NCI-H526 treated with DMSO at 0.1 percent for 48 hours (cell line): ENCODE measurements at regions not wholly inside any gene's neighbourhood (a gene's known extent, or its start where the extent isn't known, plus 50 kb on each side); places are given as distances from the start of the nearest gene placed in this dataset.
A peak's percentile ranks its signal among the peaks of the same experiment; 100 is the strongest.

Source experiments
- DNase-seq: peaks from one replicate; lab custom pipeline; 2025; lab: John Stamatoyannopoulos, UW

DNA sequence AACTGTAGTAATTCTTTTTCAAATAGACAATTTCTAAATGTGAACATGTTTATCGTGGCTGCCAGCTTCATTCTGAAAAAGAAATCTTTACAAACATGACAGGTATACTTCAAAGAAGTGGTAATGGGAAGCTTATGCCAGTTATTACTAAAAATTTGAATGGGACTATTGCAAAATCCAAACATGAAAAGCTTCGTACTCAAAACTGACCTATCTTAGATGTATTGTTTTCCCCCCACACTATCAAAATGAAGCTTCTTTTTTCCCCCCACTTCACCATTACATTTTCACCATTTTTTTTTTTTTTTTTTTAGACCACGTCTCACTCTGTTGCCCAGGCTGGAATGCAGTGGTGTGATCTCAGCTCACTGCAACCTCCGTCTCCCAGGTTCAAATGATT is 50.4 kb upstream of the SERTAD2 start:
- DNase-seq = no peak

DNA sequence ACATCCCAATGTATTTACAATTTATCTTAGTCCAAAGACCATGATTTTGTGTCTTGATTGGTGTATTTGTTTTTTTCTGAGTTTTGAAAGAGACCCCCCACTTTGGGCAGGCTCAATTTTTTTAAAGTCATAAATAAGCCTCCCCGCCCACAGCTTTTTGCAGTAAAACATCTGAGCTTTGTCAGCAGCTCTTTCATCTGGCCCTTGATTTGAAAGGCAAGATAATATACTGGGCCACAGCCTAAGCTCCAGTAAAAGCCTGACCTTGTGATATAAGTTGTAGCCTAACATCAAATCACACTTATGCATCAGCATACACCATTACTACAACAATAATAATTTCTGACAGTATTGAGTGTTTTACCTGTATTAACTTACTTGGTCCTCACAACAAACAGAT is 51.3 kb upstream of the SERTAD2 start:
- no peak for DNase-seq

DNA sequence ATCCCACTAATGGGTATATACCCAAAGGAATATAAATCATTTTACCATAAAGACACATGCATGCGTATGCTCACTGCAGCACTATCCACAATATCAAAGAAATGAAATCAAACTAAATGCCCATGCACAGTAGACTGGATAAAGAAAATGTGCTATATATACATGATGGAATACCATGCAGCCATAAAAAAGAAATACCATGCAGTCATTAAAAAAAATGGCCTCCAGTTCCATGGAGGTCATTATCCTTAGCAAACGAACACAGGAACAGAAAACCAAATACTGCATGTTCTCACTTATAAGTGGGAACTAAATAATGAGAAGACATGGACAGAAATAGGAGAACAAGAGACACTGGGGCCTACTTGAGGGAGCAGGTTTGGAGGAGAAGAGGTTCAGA is 53.6 kb upstream of the SERTAD2 start:
- DNase-seq = no peak

DNA sequence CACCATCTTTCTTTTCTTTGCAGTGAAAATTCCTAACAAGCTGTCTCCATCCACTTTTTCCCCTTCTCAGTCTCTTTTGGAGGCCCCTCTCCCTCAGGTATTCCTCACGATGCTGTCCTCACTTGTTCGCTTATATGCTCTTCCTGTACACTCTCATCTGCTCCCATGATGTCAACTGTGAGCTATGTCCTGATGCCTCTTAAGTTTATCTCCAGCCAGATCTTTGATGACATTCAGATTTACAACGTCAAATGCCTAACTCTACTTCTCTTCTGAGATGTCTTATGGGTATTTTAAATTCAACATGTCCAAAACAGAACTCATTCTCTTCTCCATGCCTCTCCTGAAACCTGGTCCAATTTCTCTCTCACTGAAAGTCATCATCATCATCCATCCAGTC is 55.1 kb upstream of the SERTAD2 start:
- no peak for DNase-seq

DNA sequence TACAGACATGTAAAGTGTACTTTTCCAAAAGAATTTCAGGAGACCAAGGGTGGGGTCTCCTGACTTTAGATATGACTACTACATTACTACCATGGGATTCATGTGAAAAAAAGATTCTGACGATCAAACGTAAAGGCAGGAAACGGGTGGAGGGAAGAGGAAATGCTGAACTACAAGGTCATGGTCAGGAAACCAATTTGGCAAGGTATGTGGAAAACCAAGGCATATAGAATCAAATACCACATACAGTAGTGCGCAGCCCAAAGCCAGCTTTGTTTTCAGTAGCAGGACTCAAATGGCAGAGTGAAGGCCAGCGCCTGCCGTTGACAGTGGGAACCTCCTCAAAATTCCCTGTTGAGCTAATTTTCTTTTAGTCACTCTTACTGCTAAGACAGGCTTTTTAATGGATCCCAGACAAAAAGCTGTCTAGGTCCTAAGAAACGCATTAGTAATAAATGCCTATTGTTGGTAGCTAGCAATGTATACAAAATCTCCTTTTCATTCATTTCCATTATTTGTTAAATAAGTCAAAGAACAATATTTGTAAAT is 57.6 kb upstream of the SERTAD2 start:
- no peak for DNase-seq

DNA sequence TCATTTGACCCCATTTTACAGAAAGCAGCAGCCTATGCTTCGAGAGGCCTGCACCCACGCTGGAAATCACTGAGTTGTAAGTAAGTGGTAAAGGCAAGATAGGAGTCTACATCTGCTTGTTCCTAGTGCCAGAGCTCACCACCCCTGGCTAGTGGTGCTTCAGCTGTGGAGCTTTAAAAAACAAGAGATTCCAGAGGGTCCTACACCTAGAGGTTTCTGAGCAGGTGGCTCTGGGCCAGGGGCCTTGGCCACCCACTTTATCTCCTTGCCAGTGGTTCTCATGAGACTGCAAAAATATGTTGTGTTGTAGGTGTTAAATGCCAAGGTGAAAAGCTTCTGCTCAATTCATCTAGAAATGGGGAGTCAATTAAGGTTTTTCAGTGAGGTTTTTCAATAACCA is 60.0 kb upstream of the SERTAD2 start:
- no peak for DNase-seq

DNA sequence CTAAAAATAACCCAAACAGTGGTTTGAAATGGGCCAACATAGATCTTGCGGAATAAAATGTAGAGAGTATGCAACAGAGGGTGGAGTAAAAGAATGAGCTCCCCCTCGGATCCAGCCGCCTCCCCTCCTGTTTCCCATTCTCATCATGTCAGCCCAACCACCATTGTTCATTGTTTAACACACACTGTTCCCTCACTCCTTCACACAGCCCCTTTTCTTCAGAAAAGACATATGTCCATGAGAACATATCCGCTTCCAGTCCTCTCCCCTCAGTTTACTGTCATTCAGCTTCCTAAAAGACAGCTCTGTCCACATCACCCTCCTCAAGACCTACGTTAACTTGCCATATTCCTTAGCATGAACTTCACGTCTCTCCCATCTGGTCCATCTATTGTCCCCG is 62.9 kb upstream of the SERTAD2 start:
- DNase-seq = no peak

DNA sequence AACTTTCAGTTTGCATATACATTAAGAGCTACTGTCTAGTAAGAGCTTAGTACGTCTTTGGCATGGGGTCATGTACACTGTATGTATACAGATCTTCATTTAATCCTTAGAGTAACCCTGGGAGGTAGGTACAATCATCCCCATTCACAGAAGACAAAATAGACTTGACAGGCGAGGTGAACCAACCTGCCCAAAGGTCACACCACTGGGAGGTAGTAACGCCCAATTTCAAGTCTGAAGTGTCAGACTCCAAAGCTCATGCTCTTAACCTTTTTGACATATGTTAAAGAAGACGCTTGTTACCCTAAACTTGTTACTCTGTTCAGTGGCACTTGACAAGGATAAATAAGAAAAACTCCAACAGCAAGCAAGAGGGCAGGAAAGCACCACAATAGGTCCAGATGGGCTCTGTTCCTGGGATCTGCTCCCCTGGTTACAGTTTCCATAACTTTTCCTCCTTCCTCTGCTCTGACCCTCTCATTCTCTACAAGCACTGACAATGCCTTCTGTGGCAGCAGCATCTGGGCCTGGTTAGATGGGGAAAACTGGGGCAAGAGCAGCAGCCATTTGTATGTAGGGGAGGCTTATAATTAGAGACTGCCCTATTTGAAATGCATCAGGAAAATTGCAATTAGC is 64.7 kb upstream of the SERTAD2 start:
- DNase-seq = no peak

DNA sequence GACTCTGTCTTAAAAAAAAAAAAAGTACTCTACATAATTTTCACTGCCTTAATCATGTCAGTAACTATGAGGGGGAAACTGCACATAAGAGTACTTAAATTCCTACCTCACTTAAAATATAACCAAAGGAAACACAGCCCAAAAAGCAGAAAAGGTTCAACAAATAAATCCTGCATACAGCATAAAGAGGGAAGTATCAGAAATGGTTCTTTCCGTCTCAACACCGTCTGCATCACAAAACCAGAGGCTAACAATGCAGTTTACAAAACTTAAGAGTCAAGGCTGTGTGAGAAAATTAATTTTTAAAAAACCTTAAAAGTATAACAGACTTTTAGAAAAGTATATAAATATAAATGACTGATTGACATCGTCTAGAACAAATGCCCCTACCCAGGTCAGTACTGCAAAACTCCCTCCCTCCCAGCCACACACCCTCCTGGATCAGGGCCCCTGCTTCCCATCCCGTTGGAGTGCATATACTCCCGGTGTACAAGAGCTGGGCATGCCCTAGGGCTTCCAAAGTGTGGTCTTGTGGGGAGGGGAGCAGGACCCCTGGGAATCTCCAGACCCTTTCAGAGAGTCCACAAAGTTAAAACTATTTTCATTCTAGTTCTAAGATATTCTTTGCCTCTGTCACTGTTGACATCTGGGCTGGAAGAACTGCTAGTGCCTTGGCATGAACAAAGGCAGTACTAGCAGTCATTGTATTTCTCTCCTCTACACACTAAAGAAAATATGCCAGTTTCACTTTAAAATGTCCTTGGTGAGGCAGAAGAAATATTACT is 67.0 kb upstream of the SERTAD2 start:
- DNase-seq = no peak

DNA sequence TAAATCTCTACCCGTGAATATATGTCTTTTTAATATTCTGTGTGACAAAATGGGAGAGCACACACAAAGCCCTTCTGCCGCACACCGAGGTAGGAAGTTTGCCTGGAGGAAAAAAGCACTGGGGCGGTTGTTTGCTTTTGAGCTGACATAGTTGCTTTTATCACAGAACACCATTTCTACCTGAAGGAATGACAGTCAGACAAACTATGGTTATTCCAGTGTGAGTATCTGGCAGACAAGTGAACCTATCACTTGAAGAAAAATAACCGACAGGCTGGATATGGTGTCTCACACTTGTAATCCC is 67.6 kb upstream of the SERTAD2 start:
- DNase-seq = no peak

DNA sequence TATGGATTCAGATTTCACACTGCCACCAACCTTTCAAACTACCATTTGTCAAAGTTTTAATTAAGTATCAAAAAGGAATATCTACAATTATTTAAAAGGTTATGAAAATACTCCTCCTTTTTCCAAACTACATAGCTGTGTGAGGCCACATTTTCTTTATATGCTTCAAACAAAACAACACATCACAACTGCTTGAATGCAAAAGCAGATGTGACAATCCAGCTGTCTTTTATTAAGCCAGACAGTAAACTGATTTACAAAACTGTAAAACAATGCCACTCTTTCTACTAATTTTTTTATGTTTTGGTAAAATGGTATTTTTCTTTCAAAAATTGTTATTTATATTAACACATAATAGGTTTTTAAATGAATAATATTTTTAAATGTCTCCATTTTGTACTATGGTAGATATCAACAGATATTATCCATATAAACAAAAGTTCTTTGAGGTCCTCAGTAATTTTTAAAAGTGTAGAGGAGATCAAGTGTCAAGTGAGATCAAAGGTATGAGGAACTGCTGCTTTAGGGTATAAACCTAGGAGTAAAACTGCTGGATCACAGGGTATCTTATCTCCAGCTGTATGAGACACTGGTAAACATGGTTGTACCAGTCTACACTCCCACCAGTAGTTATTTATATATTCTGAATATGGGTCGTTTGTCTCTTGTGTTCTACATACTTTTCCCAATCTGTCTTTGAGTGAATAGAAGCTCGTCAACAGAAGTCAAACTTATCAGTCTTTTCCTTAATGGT is 68.8 kb upstream of the SERTAD2 start:
- DNase-seq = no peak

DNA sequence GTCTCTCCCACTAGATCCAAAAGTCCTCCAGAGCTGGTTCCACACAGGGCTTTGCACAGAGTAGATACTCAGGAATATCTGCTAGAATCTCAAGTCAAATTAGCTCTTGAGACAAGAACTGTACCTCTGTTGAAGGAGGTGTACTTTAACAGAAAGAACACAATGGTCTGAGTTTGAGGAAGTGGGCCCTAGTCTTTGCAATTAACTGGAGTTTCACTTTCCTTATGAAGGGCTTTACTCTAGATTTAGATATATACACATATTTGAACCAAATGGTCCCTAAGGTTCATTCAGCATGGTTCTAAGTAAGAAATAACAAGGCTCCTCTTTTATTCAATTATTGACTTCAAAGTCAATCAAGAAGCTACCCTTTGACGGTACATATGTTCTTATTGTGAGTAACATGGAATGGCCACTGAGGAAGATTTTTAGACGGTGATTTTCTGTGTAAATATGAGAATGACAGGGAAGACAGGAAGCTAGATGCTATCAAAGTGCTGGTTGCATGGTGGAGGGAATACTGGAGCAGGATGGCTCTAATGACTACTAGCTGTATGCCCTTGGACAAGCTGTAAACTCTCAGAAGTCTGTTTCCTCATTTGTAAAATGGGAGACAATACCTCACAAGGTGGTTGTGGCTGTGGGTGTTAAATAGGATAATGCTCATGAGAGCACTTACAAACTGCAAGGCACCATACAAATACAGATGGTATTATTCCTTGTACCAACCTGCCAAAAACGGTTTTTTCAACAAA is 73.5 kb upstream of the SERTAD2 start:
- DNase-seq = no peak

DNA sequence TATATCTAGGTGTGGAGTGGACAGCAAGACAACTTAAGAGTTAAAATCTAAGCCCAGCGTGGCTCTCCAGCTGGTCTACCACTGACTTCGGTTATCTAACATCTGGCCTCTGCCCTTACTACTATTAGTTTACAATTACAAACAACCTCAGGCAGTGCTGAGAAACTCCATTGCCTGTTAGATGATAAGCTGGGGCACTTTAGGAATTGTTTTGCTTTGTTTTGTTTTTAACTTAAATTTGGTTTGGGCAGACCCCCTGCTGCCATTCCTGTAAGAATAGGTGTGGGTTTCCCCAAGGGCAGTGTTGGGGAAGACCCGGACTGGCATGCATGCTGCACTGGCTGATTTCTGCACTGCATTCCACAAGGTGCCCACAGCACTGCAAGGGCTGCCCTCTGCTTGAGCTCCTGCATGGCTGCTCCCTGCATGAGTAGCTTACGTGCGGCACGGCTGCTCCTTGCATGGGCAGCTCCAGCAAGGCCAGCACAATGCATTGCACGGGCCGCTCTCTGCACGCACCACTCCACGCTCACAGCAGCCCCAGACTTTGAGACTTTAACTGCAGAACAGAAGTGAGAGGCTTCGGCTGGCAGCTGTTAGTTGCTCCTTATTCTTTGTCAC is 74.2 kb upstream of the SERTAD2 start:
- no peak for DNase-seq

DNA sequence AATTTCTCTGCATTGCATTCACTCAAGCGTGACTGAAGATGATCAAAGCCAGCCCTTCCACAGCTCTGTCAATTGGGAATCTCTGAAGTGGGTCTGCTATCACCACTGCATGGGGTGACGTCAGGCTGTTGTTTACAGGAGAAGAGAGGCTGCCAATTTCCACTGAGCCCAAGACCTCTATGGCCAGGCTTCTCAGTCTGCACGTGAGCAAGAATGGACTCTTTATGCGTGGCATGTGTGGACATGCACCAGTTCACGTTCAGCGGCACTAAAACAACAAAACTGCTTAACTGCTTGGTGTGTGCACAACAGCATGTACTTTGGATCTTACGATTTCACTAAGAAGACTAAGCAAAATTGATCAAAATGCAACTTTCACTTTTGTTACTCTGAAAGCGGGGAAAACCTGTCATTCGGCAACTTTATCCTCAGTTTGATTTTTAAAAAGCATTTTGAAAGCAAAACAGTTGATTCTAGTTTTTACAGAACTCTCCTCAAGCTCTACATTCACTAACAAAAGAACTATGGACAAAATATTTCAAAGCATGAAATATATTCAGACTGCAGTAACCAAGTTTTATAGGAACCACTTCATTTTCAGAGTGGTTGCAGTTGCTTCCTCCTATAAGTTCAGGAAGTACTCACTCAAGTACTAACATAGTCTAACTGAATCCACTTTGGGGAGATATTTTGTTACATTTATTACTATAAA is 77.0 kb upstream of the SERTAD2 start:
- DNase-seq = peak; percentile 26

DNA sequence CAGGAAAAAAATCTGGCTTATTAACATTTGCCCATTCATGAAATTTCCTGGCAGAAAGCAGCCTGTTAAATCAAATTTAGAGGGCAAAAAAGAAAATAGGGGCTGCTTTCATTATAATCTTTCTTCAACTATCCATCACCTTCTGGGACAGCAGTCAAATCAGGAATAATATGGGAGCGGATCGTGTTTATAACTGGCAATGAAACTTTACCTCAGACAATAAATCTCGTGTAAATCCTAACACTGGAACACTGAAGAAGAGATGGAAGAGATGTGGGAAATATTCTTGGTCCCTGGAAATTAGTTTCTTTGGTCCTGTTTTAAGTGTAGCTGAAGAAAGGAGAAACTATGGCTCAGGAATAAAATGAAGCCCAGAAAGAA is 77.5 kb upstream of the SERTAD2 start:
- DNase-seq = no peak

DNA sequence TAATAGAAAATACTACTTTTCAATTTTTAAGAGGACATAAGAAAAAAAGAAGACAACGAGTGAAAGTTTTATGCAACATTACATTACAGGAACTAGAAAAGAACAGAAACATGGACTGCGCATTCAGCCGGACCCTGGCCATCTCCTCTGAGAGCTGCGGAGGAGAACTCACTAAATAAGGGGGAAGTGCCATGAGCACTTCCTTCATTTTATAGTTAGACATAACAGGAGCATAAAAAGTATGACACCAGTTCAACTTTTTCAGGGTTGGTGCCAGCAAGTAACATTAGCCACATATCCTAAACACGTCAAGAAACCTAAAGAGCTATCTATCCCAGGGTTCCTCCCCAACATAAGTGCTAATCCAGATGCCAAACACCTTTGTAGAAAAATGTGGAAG is 78.0 kb upstream of the SERTAD2 start:
- DNase-seq = no peak

DNA sequence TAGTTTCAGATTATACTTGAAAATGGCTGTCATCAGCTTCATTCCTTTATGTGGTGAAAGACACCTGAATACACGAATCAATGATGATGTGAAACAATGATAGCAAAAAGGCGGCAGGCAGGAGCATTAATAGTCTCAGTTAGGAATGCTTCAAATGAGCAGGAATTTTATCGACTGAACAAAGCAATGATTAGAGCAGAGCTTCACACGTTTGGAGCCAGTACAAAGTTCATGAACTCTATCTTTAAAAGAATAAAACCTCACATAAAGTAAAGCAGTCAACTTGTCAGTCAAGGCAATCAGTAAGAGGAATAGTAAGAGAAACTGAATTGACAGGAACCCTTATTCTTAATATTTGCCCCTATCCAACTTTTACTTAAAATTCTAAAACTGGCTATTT is 78.4 kb upstream of the SERTAD2 start:
- DNase-seq = no peak

DNA sequence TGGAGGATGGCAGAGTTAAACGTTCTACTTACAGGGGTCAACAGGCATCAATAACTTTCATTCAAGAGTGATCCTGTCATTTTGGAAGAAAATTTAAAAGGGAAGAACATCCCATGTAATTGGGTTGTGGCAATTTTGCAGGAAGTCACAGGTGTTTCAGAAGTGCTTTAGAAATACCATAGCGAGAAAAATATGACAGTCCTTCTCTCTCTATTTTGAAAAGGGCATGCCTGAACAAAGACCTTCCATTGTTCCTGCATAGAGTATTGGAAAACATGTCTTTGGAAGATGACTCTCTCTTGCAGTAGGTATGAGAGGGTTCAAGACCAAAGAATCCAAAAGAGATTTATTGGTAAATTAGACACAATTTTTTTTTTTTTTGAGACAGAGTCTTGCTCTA is 81.8 kb upstream of the SERTAD2 start:
- DNase-seq = no peak

DNA sequence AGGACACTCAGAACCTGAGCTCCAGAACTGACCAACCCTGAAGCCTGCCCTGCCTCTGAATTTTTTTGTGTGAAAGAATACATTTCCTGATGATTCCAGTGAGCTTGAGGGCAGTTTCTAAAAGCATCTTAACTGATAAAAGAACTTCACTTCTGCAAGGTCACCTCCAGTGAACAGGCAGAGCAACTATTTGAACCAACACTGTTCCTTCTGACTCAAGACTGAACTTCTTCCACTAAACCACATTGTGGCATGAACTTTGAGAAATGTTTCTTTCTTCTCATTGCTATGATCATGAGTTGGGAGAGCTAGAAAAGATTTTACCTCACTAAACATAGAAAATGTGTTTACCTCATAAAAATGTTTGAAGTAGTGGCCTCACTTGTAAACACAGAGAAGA is 83.8 kb upstream of the SERTAD2 start:
- no peak for DNase-seq

DNA sequence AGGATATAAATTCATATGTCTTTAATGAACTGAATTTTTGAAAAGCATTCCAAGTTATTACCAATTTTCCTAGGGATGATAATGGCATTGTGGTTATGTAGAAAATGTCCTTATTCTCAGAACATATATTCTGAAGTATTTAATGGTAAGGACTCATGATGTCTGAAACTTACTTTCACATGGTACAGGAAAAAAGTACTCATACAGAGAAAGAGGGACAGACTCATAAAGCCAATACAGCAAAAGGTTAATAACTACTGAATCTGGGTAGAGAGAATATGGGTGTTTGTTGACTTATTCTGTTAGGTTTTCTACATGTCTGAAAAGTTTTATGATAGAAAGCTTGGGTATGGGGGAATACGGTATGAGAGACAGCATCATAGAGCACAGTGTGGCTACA is 84.3 kb upstream of the SERTAD2 start:
- no peak for DNase-seq

DNA sequence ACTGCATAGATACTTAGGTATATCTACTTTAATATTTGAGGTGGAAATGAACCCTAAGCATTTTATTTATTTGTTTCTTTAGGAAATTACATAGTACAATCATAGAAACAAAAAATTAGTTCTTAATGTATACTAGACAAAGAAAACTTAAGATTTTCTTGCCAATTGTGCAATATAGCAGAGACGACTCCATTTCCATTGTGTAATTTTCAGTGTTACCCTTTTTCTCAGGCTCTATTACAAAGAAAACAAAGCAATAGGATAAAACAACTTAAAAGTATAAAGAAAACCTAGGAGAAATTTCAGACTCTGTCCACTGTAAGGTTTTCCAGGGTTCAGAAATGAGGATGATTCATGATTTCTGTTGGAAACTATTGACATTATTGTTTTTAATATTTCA is 89.0 kb upstream of the SERTAD2 start:
- DNase-seq = no peak
